ENCODE measurements at regions not wholly inside any gene's neighbourhood (a gene's known extent, or its start where the extent isn't known, plus 50 kb on each side); places are given as distances from the start of the nearest gene placed in this dataset.

- intact Hi-C loops (cut with micrococcal nuclease; ENCODE audit: unreplicated experiment) (no loop called here), in situ Hi-C loops (cut with HindIII; ENCODE audit: extremely low pct_ligation_motif_present, low pct_unique_long_range_greater_than_20kb) (no loop called here)
- Histone ChIP-seq H3K9ac (ENCODE audit: insufficient read depth, low read depth, low read length) (no peak overlapping the region), H3K27ac (ENCODE audit: extremely low read length, insufficient read depth, low read length) (no peak overlapping the region), H3K36me3 (replicated peaks in 1 of 2; ENCODE audit: control insufficient read depth in 1 of 2, insufficient read depth in 2 of 2, low read length in 2 of 2) (no peaks in the 10 kb centered on the region), H3K79me2 (ENCODE audit: insufficient read depth, low read length) (no peaks in the 10 kb centered on the region), H3K9me3 (ENCODE audit: low read length) (peaks cover 10% of the 10 kb centered on the region), H3K4me2 (ENCODE audit: low read depth, low read length) (no peak overlapping the region), H3K4me3 (replicated peaks in 1 of 3; ENCODE audit: insufficient read depth in 1 of 3, low read depth in 2 of 3, low read length in 3 of 3) (no peak overlapping the region), H3K27me3 (ENCODE audit: control insufficient read depth in 1 of 2, insufficient read depth in 2 of 2, low read length in 2 of 2) (no peaks in the 10 kb centered on the region), H4K20me1 (ENCODE audit: insufficient read depth, low read length) (no peaks in the 10 kb centered on the region), H3K4me1 (ENCODE audit: insufficient read depth, low read length) (no peaks in the 10 kb centered on the region), H2AFZ (ENCODE audit: low read length) (no peak overlapping the region)
- ChIA-PET POLR2A (interaction anchor here (0.7 kb wide), 1 partner anchor 979 kb away, joined by 3 read pairs; no protein-coding TSS in a partner anchor), CTCF (ENCODE audit: low intra/inter-chr PET ratio, low total read pairs) (no interaction called here)
- no peak for ATAC-seq
- no peak for DNase-seq (ENCODE audit: low spot score)
- FAIRE-seq, result no peak
- no peak for TF ChIP-seq MAX (IDR thresholded peaks at IDR 0.05)
- 0 out of 4 replicates have a peak, but pooled peaks of 1 of the 2 experiments have one; percentile 2 for TF ChIP-seq MAFK (conservative IDR thresholded peaks at IDR 0.05 in 1 of 2, IDR thresholded peaks at IDR 0.05 in 1 of 2; ENCODE audit: low read length in 2 of 2)
- TF ChIP-seq ZNF468 (CRISPR knock-in tag; IDR thresholded peaks at IDR 0.05), result no peak
- BruUV-seq (replicated peaks), result no TSS peak
- 0% methylated on average over 3 of the region's 4 CpGs for WGBS (ENCODE audit: low lambda C conversion rate)
Observed at GRCh38 chr1:118244194-118244593, 59.2 kb upstream of the SPAG17 start.

GRCh38 chr1:118243269-118243668 lies 58.2 kb upstream of the SPAG17 start:
- 15% methylated on average over 4 of the region's 4 CpGs for WGBS (ENCODE audit: low lambda C conversion rate)
- Histone ChIP-seq H3K4me2 (ENCODE audit: low read depth, low read length) (no peak overlapping the region), H3K4me1 (ENCODE audit: insufficient read depth, low read length) (no peaks in the 10 kb centered on the region), H3K36me3 (replicated peaks in 1 of 2; ENCODE audit: control insufficient read depth in 1 of 2, insufficient read depth in 2 of 2, low read length in 2 of 2) (no peaks in the 10 kb centered on the region), H3K27me3 (ENCODE audit: control insufficient read depth in 1 of 2, insufficient read depth in 2 of 2, low read length in 2 of 2) (no peaks in the 10 kb centered on the region), H3K79me2 (ENCODE audit: insufficient read depth, low read length) (no peaks in the 10 kb centered on the region), H4K20me1 (ENCODE audit: insufficient read depth, low read length) (no peaks in the 10 kb centered on the region), H3K27ac (ENCODE audit: extremely low read length, insufficient read depth, low read length) (no peak overlapping the region), H3K9ac (ENCODE audit: insufficient read depth, low read depth, low read length) (no peak overlapping the region), H2AFZ (ENCODE audit: low read length) (no peak overlapping the region), H3K4me3 (replicated peaks in 1 of 3; ENCODE audit: insufficient read depth in 1 of 3, low read depth in 2 of 3, low read length in 3 of 3) (no peak overlapping the region), H3K9me3 (ENCODE audit: low read length) (peaks cover 19% of the 10 kb centered on the region)
- no peak for TF ChIP-seq HDAC1 (CRISPR knock-in tag; IDR thresholded peaks at IDR 0.05)
- TF ChIP-seq, protein P1, sequence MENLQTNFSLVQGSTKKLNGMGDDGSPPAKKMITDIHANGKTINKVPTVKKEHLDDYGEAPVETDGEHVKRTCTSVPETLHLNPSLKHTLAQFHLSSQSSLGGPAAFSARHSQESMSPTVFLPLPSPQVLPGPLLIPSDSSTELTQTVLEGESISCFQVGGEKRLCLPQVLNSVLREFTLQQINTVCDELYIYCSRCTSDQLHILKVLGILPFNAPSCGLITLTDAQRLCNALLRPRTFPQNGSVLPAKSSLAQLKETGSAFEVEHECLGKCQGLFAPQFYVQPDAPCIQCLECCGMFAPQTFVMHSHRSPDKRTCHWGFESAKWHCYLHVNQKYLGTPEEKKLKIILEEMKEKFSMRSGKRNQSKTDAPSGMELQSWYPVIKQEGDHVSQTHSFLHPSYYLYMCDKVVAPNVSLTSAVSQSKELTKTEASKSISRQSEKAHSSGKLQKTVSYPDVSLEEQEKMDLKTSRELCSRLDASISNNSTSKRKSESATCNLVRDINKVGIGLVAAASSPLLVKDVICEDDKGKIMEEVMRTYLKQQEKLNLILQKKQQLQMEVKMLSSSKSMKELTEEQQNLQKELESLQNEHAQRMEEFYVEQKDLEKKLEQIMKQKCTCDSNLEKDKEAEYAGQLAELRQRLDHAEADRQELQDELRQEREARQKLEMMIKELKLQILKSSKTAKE (CRISPR knock-in tag; IDR thresholded peaks at IDR 0.05; ENCODE audit: borderline replicate concordance), result no peak
- peak; percentile 52 to 86; a peak in 3 of 4 replicates for TF ChIP-seq MAFK (conservative IDR thresholded peaks at IDR 0.05 in 1 of 2, IDR thresholded peaks at IDR 0.05 in 1 of 2; ENCODE audit: low read length in 2 of 2)
- TF ChIP-seq MAFF (IDR thresholded peaks at IDR 0.05; ENCODE audit: low read depth, low read length), result peak; percentile 58; the same call in 1 of the 2 replicates
- ChIA-PET CTCF (ENCODE audit: low intra/inter-chr PET ratio, low total read pairs) (no interaction called here), POLR2A (no interaction called here)
- in situ Hi-C loops (cut with HindIII; ENCODE audit: extremely low pct_ligation_motif_present, low pct_unique_long_range_greater_than_20kb) (no loop called here), intact Hi-C loops (cut with micrococcal nuclease; ENCODE audit: unreplicated experiment) (no loop called here)
- DNase-seq (ENCODE audit: low spot score) (no peak), ATAC-seq (no peak), FAIRE-seq (no peak)
- no TSS peak for BruUV-seq (replicated peaks)

Small RNAs in the stretch of these regions (small RNA-seq; reads per million reads assigned to genes)
- gene RNA5SP56 (ENCODE audit: insufficient read depth in 2 of 3, insufficient read length in 3 of 3, low read depth in 2 of 3, low replicate concordance in 1 of 3), result 0 reads per million in 3 experiments
